ENCODE measurements at regions not wholly inside any gene's neighbourhood (a gene's known extent, or its start where the extent isn't known, plus 50 kb on each side); places are given as distances from the start of the nearest gene placed in this dataset.

- Histone ChIP-seq H2AK9ac (replicated peaks; ENCODE audit: low read depth, low read length, poor library complexity) (no peak overlapping the region), H3K9me3 (ENCODE audit: control insufficient read depth, insufficient read depth, low read length) (no peaks in the 10 kb centered on the region), H3K56ac (ENCODE audit: extremely low read depth, insufficient read depth, low read length) (no peak overlapping the region), H3K4me2 (ENCODE audit: low read depth, low read length) (no peak overlapping the region), H4K8ac (ENCODE audit: low read depth in 2 of 2, low read length in 2 of 2) (no peak overlapping the region), H3K9ac (ENCODE audit: low read depth, low read length) (no peak overlapping the region), H3K9me1 (ENCODE audit: insufficient read depth, low read length) (no peaks in the 10 kb centered on the region), H2AFZ (replicated peaks; ENCODE audit: low read length, poor library complexity) (no peak overlapping the region), H2BK120ac (ENCODE audit: low read depth, low read length) (no peak overlapping the region), H2BK5ac (ENCODE audit: low read depth, low read length, poor library complexity, severe bottlenecking) (no peak overlapping the region), H3K14ac (replicated peaks; ENCODE audit: low read depth, low read length) (no peak overlapping the region), H3K4me3 (ENCODE audit: insufficient read depth, low read depth, low read length) (no peak overlapping the region), H4K91ac (ENCODE audit: insufficient read depth, low read depth, low read length) (no peak overlapping the region), H3K27ac (ENCODE audit: insufficient read depth, low read length) (no peak overlapping the region), H3K23ac (ENCODE audit: low read depth, low read length) (no peak overlapping the region), H3K18ac (ENCODE audit: low read depth, low read length) (no peak overlapping the region), H2AK5ac (ENCODE audit: low read depth, low read length) (no peak overlapping the region), H2BK15ac (ENCODE audit: low read depth, low read length) (no peak overlapping the region), H4K5ac (ENCODE audit: low read depth, low read length) (no peak overlapping the region), H3K36me3 (ENCODE audit: control insufficient read depth, insufficient read depth, low read length) (no peaks in the 10 kb centered on the region), H3K27me3 (ENCODE audit: control insufficient read depth, insufficient read depth, low read length) (no peaks in the 10 kb centered on the region; the same call in none of the 2 replicates), H3K4me1 (ENCODE audit: control insufficient read depth, insufficient read depth, low read length) (no peaks in the 10 kb centered on the region), H4K20me1 (ENCODE audit: insufficient read depth, low read length) (no peaks in the 10 kb centered on the region), H3K4ac (ENCODE audit: low read depth, low read length) (no peak overlapping the region), H2BK20ac (ENCODE audit: low read depth, low read length) (no peak overlapping the region), H3K79me1 (ENCODE audit: low read depth in 1 of 2, low read length in 2 of 2) (no peaks in the 10 kb centered on the region)
- in situ Hi-C loops (cut with MboI; ENCODE audit: low sequenced_read_pairs), result no loop called here
- ChIA-PET POLR2A (ENCODE audit: unreplicated experiment) (no interaction called here), CTCF (interaction anchor here (0.9 to 1.4 kb wide), 2 partner anchors 9 to 1405 kb away, joined by 3 read pairs; no protein-coding TSS in a partner anchor)
- ATAC-seq (ENCODE audit: low read depth), result no peak
- BruUV-seq (replicated peaks), result no TSS peak
- TF ChIP-seq MAZ (IDR thresholded peaks at IDR 0.05; ENCODE audit: borderline replicate concordance, low read depth, low read length) (no peak), NFE2L2 (IDR thresholded peaks at IDR 0.05; ENCODE audit: low read depth, low read length) (no peak), RAD21 (IDR thresholded peaks at IDR 0.05; ENCODE audit: low read length) (no peak), RCOR1 (IDR thresholded peaks at IDR 0.05; ENCODE audit: insufficient replicate concordance, low read length) (no peak), MAFK (IDR thresholded peaks at IDR 0.05; ENCODE audit: low read depth, low read length) (no peak), SMC3 (IDR thresholded peaks at IDR 0.05; ENCODE audit: low read depth, low read length) (no peak), MXI1 (IDR thresholded peaks at IDR 0.05; ENCODE audit: borderline replicate concordance, low read depth, low read length) (no peak), POLR2A (IDR thresholded peaks at IDR 0.05; ENCODE audit: low read depth, low read length) (no peak), CTCF (conservative IDR thresholded peaks at IDR 0.05; ENCODE audit: low read depth, low read length) (no peak), CEBPB (IDR thresholded peaks at IDR 0.05; ENCODE audit: low read depth, low read length) (no peak), FOS (IDR thresholded peaks at IDR 0.05; ENCODE audit: low read depth, low read length) (no peak), BHLHE40 (IDR thresholded peaks at IDR 0.05; ENCODE audit: low read depth, low read length) (no peak), RFX5 (IDR thresholded peaks at IDR 0.05; ENCODE audit: low read depth, low read length) (no peak), CHD1 (IDR thresholded peaks at IDR 0.05; ENCODE audit: low read depth, low read length) (no peak), ELK1 (IDR thresholded peaks at IDR 0.05; ENCODE audit: borderline replicate concordance, low read depth, low read length) (no peak)
- TF ChIP-seq, protein P1, sequence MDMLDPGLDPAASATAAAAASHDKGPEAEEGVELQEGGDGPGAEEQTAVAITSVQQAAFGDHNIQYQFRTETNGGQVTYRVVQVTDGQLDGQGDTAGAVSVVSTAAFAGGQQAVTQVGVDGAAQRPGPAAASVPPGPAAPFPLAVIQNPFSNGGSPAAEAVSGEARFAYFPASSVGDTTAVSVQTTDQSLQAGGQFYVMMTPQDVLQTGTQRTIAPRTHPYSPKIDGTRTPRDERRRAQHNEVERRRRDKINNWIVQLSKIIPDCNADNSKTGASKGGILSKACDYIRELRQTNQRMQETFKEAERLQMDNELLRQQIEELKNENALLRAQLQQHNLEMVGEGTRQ (IDR thresholded peaks at IDR 0.05; ENCODE audit: low read depth, low read length), result no peak
- DNase-seq, result no peak
- intact Hi-C loops (cut with micrococcal nuclease), result no loop called here
- dilution Hi-C loops (cut with HindIII; ENCODE audit: low sequenced_read_pairs, unreplicated experiment), result no loop called here
These were observed 159.7 kb upstream of the RAD23B start for GRCh38 chr9:107123389-107123788.
